ENCODE measurements at regions not wholly inside any gene's neighbourhood (a gene's known extent, or its start where the extent isn't known, plus 50 kb on each side); places are given as distances from the start of the nearest gene placed in this dataset.

GRCh38 chr18:34604591-34604990 is 105.5 kb upstream of the DTNA start:
- POLR2A ChIA-PET: no interaction called here
- no peak for ATAC-seq
- no peak overlapping the region for H3K27ac ChIP-seq (ENCODE audit: low read length)
- in situ Hi-C loops (cut with HindIII; ENCODE audit: low pct_unique_long_range_greater_than_20kb, low sequenced_read_pairs) (no loop called here), intact Hi-C loops (cut with micrococcal nuclease; ENCODE audit: unreplicated experiment) (no loop called here)
- H3K27me3 ChIP-seq (ENCODE audit: control insufficient read depth, insufficient read depth, low read length): no peaks in the 10 kb centered on the region
- no peaks in the 10 kb centered on the region; the same call in 1 of the 2 replicates for H3K36me3 ChIP-seq (ENCODE audit: control insufficient read depth, insufficient read depth, low read length)
- BruUV-seq (replicated peaks): no TSS peak
- DNase-seq (ENCODE audit: low read depth, low spot score): no peak
- CTCF ChIA-PET: no interaction called here
- no peak overlapping the region for H3K4me3 ChIP-seq (ENCODE audit: low read depth in 2 of 2, low read length in 2 of 2)
- TF ChIP-seq TCF7L2 (IDR thresholded peaks at IDR 0.05; ENCODE audit: low read depth, low read length) (no peak), SIN3A (IDR thresholded peaks at IDR 0.05; ENCODE audit: borderline replicate concordance, insufficient read depth, low read depth, low read length) (no peak), POLR2AphosphoS5 (IDR thresholded peaks at IDR 0.05; ENCODE audit: low read depth, low read length) (no peak), CTCF (IDR thresholded peaks at IDR 0.05) (no peak)
- TF ChIP-seq, protein P1, sequence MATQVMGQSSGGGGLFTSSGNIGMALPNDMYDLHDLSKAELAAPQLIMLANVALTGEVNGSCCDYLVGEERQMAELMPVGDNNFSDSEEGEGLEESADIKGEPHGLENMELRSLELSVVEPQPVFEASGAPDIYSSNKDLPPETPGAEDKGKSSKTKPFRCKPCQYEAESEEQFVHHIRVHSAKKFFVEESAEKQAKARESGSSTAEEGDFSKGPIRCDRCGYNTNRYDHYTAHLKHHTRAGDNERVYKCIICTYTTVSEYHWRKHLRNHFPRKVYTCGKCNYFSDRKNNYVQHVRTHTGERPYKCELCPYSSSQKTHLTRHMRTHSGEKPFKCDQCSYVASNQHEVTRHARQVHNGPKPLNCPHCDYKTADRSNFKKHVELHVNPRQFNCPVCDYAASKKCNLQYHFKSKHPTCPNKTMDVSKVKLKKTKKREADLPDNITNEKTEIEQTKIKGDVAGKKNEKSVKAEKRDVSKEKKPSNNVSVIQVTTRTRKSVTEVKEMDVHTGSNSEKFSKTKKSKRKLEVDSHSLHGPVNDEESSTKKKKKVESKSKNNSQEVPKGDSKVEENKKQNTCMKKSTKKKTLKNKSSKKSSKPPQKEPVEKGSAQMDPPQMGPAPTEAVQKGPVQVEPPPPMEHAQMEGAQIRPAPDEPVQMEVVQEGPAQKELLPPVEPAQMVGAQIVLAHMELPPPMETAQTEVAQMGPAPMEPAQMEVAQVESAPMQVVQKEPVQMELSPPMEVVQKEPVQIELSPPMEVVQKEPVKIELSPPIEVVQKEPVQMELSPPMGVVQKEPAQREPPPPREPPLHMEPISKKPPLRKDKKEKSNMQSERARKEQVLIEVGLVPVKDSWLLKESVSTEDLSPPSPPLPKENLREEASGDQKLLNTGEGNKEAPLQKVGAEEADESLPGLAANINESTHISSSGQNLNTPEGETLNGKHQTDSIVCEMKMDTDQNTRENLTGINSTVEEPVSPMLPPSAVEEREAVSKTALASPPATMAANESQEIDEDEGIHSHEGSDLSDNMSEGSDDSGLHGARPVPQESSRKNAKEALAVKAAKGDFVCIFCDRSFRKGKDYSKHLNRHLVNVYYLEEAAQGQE (IDR thresholded peaks at IDR 0.05; ENCODE audit: insufficient read depth in 1 of 2, low read depth in 2 of 2, low read length in 1 of 2): no peak
- no peaks in the 10 kb centered on the region for H3K4me1 ChIP-seq (ENCODE audit: control insufficient read depth, insufficient read depth, low read length)
- no peaks in the 10 kb centered on the region for H3K9me3 ChIP-seq (ENCODE audit: control insufficient read depth, insufficient read depth, low read depth, low read length)

- no TSS peak for BruUV-seq (replicated peaks)
- no peaks in the 10 kb centered on the region for H3K9me3 ChIP-seq (ENCODE audit: control insufficient read depth, insufficient read depth, low read depth, low read length)
- H3K27me3 ChIP-seq (ENCODE audit: control insufficient read depth, insufficient read depth, low read length): no peaks in the 10 kb centered on the region
- no peak overlapping the region for H3K4me3 ChIP-seq (ENCODE audit: low read depth in 2 of 2, low read length in 2 of 2)
- intact Hi-C loops (cut with micrococcal nuclease; ENCODE audit: unreplicated experiment): no loop called here
- no peaks in the 10 kb centered on the region; the same call in 1 of the 2 replicates for H3K36me3 ChIP-seq (ENCODE audit: control insufficient read depth, insufficient read depth, low read length)
- in situ Hi-C loops (cut with HindIII; ENCODE audit: low pct_unique_long_range_greater_than_20kb, low sequenced_read_pairs): no loop called here
- no peak overlapping the region for H3K27ac ChIP-seq (ENCODE audit: low read length)
- POLR2A ChIA-PET: no interaction called here
- ATAC-seq (no peak), DNase-seq (ENCODE audit: low read depth, low spot score) (no peak)
- no peaks in the 10 kb centered on the region for H3K4me1 ChIP-seq (ENCODE audit: control insufficient read depth, insufficient read depth, low read length)
- TF ChIP-seq CTCF (IDR thresholded peaks at IDR 0.05) (no peak), POLR2AphosphoS5 (IDR thresholded peaks at IDR 0.05; ENCODE audit: low read depth, low read length) (no peak), SIN3A (IDR thresholded peaks at IDR 0.05; ENCODE audit: borderline replicate concordance, insufficient read depth, low read depth, low read length) (no peak), TCF7L2 (IDR thresholded peaks at IDR 0.05; ENCODE audit: low read depth, low read length) (no peak)
- TF ChIP-seq, protein P1 (IDR thresholded peaks at IDR 0.05; ENCODE audit: insufficient read depth in 1 of 2, low read depth in 2 of 2, low read length in 1 of 2): no peak
- CTCF ChIA-PET: no interaction called here
Observed at GRCh38 chr18:34606851-34607250, 103.2 kb upstream of the DTNA start.

Data from Panc1 (cell line).